ENCODE measurements at regions not wholly inside any gene's neighbourhood (a gene's known extent, or its start where the extent isn't known, plus 50 kb on each side); places are given as distances from the start of the nearest gene placed in this dataset.
A peak's percentile ranks its signal among the peaks of the same experiment; 100 is the strongest.

DNA sequence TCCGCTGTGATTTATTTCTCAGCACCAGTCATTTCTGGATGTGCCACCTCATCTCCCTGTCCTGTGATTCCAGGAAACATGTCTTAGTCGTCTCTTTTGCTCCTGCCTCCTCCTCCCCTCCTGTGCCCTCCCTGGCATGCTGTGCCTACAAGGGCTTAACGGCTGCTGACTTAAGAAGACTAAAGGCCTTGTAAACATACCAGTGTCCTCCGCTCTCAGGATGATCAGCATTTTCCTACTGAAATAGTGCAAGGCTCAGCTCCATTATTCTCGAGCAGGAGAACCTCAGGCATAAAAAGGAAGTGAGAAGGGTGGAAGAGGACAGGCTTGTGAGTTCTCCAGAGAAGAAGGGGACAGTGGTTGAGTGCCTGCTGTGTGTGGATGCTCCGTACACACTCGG is 61.6 kb upstream of the RUNX3 start:
- ChIA-PET POLR2A (no interaction called here), CTCF (interaction anchor here (1.3 to 8.8 kb wide), 5 partner anchors 11 to 45 kb away, joined by 4 to 57 read pairs (median 5); no protein-coding TSS in a partner anchor)

DNA sequence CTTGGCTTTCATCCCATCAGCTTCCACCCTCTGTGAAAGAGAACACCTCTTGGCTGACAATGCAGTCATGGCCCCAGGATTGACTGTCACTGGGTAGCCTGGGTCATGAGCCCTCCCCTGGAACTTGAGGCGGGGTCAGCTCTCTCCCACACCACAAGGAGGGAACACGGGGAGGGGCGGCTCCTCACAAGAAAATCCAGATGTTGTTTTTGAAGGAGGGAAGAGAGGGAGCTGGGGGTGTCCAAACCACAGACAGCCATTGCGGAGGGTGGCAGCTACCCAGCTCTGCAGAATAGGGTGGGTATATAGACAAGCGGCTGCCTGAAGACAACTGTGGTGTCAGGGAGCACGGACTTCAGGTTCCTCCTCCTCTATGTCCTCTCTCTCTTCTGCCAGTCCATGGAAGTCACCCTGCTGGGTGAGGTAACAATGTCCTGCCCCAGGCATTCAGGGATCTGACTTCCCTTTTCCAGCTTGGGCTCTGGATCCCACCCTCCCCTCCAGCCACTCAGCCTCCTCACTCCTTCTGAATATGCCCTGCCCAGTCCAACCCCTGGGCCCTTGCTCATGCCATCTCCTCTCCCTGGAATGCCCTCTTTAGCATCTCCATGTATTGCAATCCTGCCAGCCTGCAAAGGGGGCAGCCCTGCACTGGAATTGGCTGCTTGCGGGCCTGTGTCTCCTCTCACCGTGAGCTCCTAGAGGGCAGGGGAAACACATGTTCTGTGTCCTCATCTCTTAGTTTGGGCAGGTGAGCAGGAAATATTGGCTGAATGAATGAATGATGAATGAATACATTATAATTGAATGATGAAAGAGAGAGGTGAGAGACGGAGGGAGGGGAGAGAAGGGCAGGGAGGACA is 60.9 kb upstream of the RUNX3 start:
- no peaks in the 10 kb centered on the region for H3K27me3 Mint-ChIP-seq
- peaks cover 3% of the 10 kb centered on the region for H3K9me3 Mint-ChIP-seq
- no peak for DNase-seq
- no peaks in the 10 kb centered on the region for H3K36me3 Mint-ChIP-seq (ENCODE audit: low read depth)
- peak overlapping the region; percentile 95 for H3K27ac Mint-ChIP-seq
- H3K4me1 Mint-ChIP-seq, result peaks cover 95% of the 10 kb centered on the region
- POLR2A ChIA-PET, result no interaction called here
- H3K4me3 Mint-ChIP-seq, result no peak overlapping the region
- CTCF ChIA-PET, result interaction anchor here (1.4 to 8.8 kb wide), 6 partner anchors 10 to 46 kb away, joined by 3 to 57 read pairs (median 5); no protein-coding TSS in a partner anchor

More for the DNA sequence above, 61.6 kb upstream of the RUNX3 start:
- Mint-ChIP-seq H3K27ac (peak overlapping the region; percentile 95), H3K27me3 (no peaks in the 10 kb centered on the region), H3K36me3 (ENCODE audit: low read depth) (peaks cover 4% of the 10 kb centered on the region), H3K4me1 (peaks cover 95% of the 10 kb centered on the region), H3K4me3 (peak overlapping the region; percentile 48), H3K9me3 (peaks cover 4% of the 10 kb centered on the region)
- DNase-seq, result no peak

DNA sequence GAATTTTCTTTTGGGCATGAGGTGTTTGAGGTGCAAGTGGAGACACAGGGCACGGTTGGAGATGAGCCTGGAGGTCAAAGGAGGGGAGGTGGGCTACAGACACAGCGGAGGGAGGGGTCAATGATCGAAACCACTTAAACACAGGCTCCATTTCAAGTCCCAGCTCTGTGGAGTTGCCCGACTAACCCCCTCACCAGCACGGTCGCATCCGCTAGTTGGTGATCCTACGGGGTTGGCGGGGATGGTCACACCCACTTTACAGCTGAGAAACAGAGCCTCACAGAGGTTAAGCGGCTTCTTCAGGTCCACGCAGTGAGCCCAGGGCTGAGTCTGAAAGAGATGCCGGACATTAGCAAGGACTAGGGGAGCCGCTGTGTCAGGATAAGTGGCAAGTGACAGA is 60.1 kb upstream of the RUNX3 start:
- H3K36me3 Mint-ChIP-seq (ENCODE audit: low read depth), result no peaks in the 10 kb centered on the region
- CTCF ChIA-PET, result interaction anchor here (1.4 to 8.8 kb wide), 6 partner anchors 10 to 47 kb away, joined by 3 to 57 read pairs (median 5); no protein-coding TSS in a partner anchor
- H3K27ac Mint-ChIP-seq, result peak overlapping the region; percentile 83
- H3K4me3 Mint-ChIP-seq, result no peak overlapping the region
- DNase-seq, result no peak
- POLR2A ChIA-PET, result interaction anchor here (0.7 kb wide), 1 partner anchor 65 kb away, joined by 5 read pairs; no protein-coding TSS in a partner anchor
- H3K27me3 Mint-ChIP-seq, result no peaks in the 10 kb centered on the region
- H3K4me1 Mint-ChIP-seq, result peaks cover 96% of the 10 kb centered on the region
- H3K9me3 Mint-ChIP-seq, result peaks cover 3% of the 10 kb centered on the region

DNA sequence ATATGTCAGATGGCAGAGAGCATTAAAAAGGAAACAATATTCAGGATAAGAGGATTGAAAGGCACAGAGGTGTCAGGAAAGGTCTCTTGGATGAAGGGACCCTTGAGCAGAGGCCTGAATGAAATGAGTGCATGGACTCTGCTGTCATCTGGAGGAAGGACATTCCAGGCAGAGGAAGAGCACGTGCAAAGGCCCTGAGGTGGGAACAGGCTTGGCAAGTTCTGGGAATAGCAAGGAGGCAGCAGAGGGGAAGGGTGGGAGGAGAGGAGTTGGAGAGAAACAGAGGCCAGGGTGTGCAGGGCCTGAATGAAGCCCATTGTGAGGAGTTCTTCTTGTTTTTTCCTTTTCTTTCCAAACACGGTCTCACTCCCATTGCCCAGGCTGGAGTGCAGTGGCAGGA is 59.0 kb upstream of the RUNX3 start:
- Mint-ChIP-seq H3K4me3 (no peak overlapping the region), H3K27ac (peak overlapping the region; percentile 55), H3K9me3 (peaks cover 3% of the 10 kb centered on the region), H3K36me3 (ENCODE audit: low read depth) (no peaks in the 10 kb centered on the region), H3K4me1 (peaks cover 96% of the 10 kb centered on the region), H3K27me3 (no peaks in the 10 kb centered on the region)
- POLR2A ChIA-PET, result no interaction called here
- CTCF ChIA-PET, result interaction anchor here (8.8 kb wide), 1 partner anchor 9 kb away, joined by 57 read pairs; no protein-coding TSS in a partner anchor
- no peak for DNase-seq

DNA sequence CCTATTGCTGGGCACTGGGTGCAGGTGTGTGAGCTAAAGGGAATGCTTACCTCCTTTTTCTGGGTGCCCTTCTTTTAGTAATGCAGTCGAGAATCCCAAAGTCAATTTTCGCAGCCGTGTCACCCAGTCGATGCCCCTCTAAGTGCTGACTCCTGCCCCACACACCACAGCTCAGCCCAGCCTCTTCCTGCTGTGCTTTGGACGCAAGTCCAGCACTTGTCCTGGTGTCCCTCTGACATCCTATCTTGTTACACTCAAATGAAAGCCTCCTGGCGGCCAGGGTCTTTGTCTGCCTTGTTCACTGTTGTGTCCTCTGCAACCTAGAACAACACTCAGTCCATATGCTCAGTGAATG is 58.5 kb upstream of the RUNX3 start:
- POLR2A ChIA-PET, result no interaction called here
- DNase-seq, result no peak
- Mint-ChIP-seq H3K36me3 (ENCODE audit: low read depth) (no peaks in the 10 kb centered on the region), H3K27ac (peak overlapping the region; percentile 55), H3K4me1 (peaks cover 96% of the 10 kb centered on the region), H3K4me3 (no peak overlapping the region), H3K27me3 (no peaks in the 10 kb centered on the region), H3K9me3 (peaks cover 3% of the 10 kb centered on the region)
- CTCF ChIA-PET, result interaction anchor here (1.5 to 2.8 kb wide), 3 partner anchors 9 to 16 kb away, joined by 7 to 19 read pairs (median 7); no protein-coding TSS in a partner anchor

DNA sequence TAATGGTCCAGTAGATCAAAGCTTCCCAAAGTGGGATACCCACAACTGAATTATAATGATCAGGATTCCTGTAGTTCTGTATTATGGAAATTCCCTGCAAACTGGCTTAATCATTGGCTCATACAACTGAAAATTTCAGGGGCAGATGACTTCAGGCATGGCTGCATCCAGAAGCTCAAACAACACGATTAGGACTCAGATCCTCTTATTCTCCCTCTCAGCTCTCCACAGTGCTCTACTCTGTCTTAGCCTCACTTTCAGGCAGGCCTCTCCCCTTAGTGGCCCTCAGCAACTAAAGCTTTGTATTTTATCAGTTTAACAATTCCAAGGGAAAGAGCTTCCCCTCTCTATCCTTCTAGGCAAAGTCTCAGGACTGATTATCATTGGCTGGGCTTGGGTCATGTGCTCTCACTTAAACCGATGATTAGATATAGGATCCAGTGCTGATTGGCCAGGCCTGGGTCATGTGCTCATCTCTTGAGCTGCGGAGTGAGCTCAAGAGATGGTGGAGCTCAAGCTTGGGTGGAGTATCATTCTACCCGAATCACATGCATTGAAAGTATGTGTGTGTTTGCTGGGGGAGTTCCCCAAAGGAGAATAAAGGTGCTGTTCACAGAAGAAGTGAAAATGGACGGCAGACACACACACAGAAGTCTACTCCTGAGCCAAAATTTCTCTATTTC is 57.9 kb upstream of the RUNX3 start:
- CTCF ChIA-PET, result interaction anchor here (0.9 to 2.8 kb wide), 4 partner anchors 9 to 28 kb away, joined by 6 to 19 read pairs (median 7); no protein-coding TSS in a partner anchor
- no peak for DNase-seq
- Mint-ChIP-seq H3K36me3 (ENCODE audit: low read depth) (no peaks in the 10 kb centered on the region), H3K4me3 (no peak overlapping the region), H3K27ac (peak overlapping the region; percentile 55), H3K27me3 (no peaks in the 10 kb centered on the region), H3K4me1 (peaks cover 96% of the 10 kb centered on the region), H3K9me3 (peaks cover 3% of the 10 kb centered on the region)
- POLR2A ChIA-PET, result no interaction called here

DNA sequence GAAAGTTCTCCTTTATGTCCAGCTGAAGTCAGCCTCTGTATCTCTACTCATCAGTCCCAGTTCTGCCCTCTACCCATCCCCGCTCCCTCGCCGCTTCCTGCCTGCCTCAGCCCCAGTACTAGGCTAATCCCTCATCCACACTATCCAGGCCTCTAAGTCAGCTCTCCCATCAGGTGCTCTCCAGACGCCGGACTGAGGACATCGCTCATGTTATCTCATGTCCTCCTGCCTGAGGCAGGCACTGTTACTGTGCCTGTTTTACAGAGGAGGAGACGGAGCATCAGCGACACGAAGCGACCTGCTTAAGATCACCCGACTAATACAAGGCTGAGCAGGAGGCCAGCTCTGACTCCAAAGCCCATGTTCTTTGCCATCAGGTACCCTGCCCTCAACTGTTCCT is 57.3 kb upstream of the RUNX3 start:
- peaks cover 96% of the 10 kb centered on the region for H3K4me1 Mint-ChIP-seq
- H3K36me3 Mint-ChIP-seq (ENCODE audit: low read depth), result no peaks in the 10 kb centered on the region
- no peak overlapping the region for H3K4me3 Mint-ChIP-seq
- no peak overlapping the region for H3K27ac Mint-ChIP-seq
- POLR2A ChIA-PET, result interaction anchor here (1.2 kb wide), 1 partner anchor 23 kb away, joined by 4 read pairs; no protein-coding TSS in a partner anchor
- CTCF ChIA-PET, result interaction anchor here (0.9 to 2.8 kb wide), 5 partner anchors 10 to 29 kb away, joined by 4 to 19 read pairs (median 7); no protein-coding TSS in a partner anchor
- H3K27me3 Mint-ChIP-seq, result no peaks in the 10 kb centered on the region
- H3K9me3 Mint-ChIP-seq, result peaks cover 3% of the 10 kb centered on the region
- DNase-seq, result no peak

DNA sequence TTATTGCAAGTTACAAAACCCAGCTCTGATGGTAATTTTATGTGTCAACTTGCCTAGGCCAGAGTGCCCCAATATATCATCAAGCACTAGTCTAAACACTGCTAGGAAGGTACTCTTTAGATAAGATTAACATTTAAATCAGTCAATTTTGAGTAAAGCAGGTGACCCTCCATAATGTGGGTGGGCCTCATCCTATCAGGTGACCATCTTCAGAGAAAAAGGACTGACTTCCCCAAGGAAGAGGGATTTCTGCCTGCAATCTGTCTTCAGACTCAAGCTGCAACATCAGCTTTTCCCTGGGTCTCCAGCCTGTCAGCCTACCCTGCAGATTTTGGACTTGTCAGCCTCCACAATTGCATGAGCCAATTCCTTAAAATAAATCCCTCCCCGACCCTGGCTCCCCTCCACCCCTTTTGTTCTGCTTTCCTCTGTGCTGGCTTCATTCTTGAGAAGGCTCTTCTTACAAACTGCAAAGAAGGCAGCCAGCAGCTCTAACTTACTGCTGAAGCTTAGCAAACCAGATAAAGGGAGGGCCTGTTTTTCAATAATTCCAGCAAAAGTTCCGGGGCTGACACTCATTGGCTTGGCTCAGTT is 56.4 kb upstream of the RUNX3 start:
- Mint-ChIP-seq H3K36me3 (ENCODE audit: low read depth) (no peaks in the 10 kb centered on the region), H3K27me3 (no peaks in the 10 kb centered on the region), H3K27ac (peak overlapping the region; percentile 20), H3K9me3 (peaks cover 3% of the 10 kb centered on the region), H3K4me3 (no peak overlapping the region), H3K4me1 (peaks cover 96% of the 10 kb centered on the region)
- ChIA-PET CTCF (interaction anchor here (0.6 to 2.8 kb wide), 5 partner anchors 11 to 243 kb away, joined by 3 to 19 read pairs (median 4); no protein-coding TSS in a partner anchor), POLR2A (interaction anchor here (1.2 kb wide), 1 partner anchor 22 kb away, joined by 4 read pairs; no protein-coding TSS in a partner anchor)
- DNase-seq, result no peak

DNA sequence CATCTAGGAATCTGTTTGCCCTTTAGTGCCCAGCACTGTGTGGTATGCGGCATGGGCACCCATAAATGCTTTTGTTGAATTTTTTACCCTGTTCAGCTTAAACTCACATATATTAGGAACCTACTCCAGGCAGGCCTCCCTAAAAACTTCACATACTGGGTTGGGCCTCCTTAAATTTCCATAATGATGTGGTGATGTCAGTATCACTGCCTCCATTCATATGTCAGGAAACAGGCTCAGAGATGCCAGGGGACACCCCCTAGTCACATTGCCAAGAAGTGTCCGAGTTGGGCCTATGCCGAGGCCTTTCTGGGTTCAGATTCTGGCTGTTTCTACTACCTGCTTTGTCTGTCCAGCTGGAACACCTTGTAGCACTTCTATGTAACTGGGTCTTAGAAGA is 55.7 kb upstream of the RUNX3 start:
- peak overlapping the region; percentile 79 for H3K27ac Mint-ChIP-seq
- H3K9me3 Mint-ChIP-seq, result peaks cover 3% of the 10 kb centered on the region
- POLR2A ChIA-PET, result no interaction called here
- H3K36me3 Mint-ChIP-seq (ENCODE audit: low read depth), result no peaks in the 10 kb centered on the region
- H3K4me1 Mint-ChIP-seq, result peaks cover 96% of the 10 kb centered on the region
- DNase-seq, result no peak
- no peaks in the 10 kb centered on the region for H3K27me3 Mint-ChIP-seq
- H3K4me3 Mint-ChIP-seq, result no peak overlapping the region
- CTCF ChIA-PET, result interaction anchor here (1.0 to 4.0 kb wide), 4 partner anchors 13 to 51 kb away, joined by 3 to 22 read pairs (median 12); no protein-coding TSS in a partner anchor

DNA sequence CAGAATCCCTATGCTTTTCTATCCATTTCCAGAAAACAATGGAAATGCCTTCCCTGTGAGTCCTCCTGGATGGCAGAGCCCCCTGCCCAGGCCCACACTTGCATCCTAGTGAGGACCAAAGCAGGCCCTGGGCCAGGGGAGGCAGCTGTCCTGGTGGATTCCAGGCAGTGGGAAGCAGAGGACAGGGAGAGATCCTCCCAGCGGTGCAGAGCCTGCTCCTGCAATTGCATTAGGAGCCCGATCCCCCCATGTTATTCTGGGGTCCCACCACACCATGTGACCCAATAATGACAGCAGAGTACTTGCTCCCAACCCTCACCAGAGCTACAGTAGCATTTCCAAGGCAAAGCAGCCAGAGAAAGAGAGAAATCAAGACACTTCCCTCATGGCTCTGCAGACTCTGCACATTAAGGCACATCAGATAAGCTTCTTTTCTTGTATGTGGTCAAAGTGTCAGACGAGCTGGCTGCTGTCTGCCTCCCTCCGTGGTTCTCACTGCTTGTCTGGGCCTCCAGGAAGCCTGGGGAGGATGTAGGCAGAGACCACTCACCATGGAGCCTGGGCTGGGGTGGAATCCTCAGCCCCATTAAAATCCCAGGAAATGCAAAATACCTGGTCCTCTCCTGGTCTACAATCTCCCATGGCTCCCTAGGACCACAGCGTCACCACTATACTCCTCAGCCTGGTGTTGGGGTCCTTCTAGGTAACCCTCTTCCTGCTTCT is 54.9 kb upstream of the RUNX3 start:
- peak; percentile 58 for DNase-seq
- peak overlapping the region; percentile 40 for H3K4me3 Mint-ChIP-seq
- CTCF ChIA-PET, result interaction anchor here (0.8 to 4.0 kb wide), 5 partner anchors 12 to 52 kb away, joined by 3 to 22 read pairs (median 4); no protein-coding TSS in a partner anchor
- no peaks in the 10 kb centered on the region for H3K27me3 Mint-ChIP-seq
- H3K36me3 Mint-ChIP-seq (ENCODE audit: low read depth), result no peaks in the 10 kb centered on the region
- POLR2A ChIA-PET, result no interaction called here
- peaks cover 96% of the 10 kb centered on the region for H3K4me1 Mint-ChIP-seq
- H3K27ac Mint-ChIP-seq, result peak overlapping the region; percentile 79
- H3K9me3 Mint-ChIP-seq, result peaks cover 3% of the 10 kb centered on the region

DNA sequence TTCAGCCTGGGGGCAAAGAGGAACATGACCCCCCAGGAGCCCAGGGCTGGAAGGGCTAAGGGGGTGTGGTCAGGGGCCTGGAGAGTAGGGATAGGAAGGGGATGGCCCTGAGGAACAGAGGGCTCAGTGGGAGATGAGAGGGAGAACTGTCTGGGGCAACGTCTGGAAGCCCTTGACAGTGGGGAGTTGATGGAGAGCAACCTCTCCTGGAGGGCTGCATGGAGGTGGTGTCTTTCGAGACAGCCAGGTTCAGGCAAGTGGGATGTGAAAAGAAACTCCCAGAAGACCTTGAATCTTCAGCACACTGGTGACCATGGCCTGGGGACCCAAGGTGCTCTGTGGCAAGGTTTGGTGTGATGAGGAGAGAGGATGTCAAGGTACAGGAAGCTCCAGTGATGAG is 54.2 kb upstream of the RUNX3 start:
- H3K4me1 Mint-ChIP-seq, result peaks cover 98% of the 10 kb centered on the region
- ChIA-PET POLR2A (no interaction called here), CTCF (interaction anchor here (1.8 to 4.0 kb wide), 2 partner anchors 11 to 17 kb away, joined by 4 to 22 read pairs; no protein-coding TSS in a partner anchor)
- H3K27ac Mint-ChIP-seq, result peak overlapping the region; percentile 79
- H3K27me3 Mint-ChIP-seq, result no peaks in the 10 kb centered on the region
- DNase-seq, result no peak
- peaks cover 3% of the 10 kb centered on the region for H3K9me3 Mint-ChIP-seq
- H3K36me3 Mint-ChIP-seq (ENCODE audit: low read depth), result no peaks in the 10 kb centered on the region
- no peak overlapping the region for H3K4me3 Mint-ChIP-seq
